Muscle of arm (tissue), 1 donor: ENCODE measurements at regions not wholly inside any gene's neighbourhood (a gene's known extent, or its start where the extent isn't known, plus 50 kb on each side); places are given as distances from the start of the nearest gene placed in this dataset.

ENCODE experiments used
- DNase-seq: peaks from one replicate; pipeline ENCODE4 v3.0.0-alpha.2; 2013

GRCh38 chr20:52577696-52578095 lies 386.1 kb upstream of the ZFP64 start:
- DNase-seq: no peak

GRCh38 chr20:52572687-52573086 lies 381.1 kb upstream of the ZFP64 start:
- no peak for DNase-seq

DNA sequence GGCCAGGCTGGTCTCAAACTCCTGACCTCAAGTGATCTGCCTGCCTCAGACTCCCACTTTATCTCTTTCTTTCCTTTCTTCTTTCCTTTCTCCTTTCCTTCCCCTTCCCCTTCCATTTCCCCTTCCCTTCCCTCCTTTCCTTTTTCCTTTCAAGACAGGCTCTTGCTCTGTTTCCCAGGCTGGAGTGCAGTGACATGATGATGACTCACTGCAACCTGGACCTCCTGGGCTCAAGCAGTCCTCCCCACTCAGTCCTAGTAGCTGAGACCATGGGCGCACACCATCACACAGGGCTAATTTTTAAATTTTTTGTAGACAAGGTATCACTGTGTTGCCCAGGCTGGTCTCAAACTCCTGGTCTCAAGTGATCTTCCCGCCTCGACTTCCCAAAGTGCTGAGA lies 377.6 kb upstream of the ZFP64 start:
- no peak for DNase-seq

DNA sequence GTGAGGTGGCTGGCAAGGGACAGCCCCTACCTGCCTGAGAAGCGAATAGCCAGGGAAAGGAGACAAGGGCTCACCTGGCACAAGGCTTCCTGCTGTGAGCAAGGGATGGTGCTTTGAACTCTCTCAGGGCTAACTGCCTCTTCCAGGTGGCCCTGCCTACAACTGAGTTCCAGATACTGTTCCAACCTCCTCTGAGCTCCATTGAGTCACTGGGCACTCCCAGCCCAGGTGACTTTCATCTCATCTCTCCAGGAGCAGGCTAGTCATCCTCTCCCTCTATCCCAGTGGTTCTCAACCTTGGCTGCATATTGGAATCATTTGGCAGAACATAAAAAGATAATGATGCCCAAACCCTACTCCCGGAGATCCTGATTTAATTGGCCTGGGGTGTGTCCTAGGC lies 374.0 kb upstream of the ZFP64 start:
- no peak for DNase-seq

DNA sequence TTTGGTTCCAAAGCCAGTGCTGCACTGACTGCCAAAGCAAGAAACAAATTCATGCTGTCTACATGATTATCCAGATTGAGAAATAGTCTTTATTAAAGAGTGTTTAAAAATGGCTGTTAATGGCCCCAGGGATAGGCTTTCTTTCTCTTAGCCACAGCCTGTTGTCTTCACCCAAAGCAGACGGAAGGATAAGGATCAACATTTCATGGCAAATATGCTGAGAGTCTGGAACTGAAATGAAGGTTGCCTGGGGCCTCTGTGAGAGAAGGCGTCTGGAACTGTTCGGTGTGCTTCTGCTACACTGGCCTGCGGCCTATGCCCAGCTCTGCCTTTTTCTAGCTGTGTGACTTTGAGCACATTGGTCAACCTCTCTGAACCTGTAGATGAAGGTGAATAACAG lies 373.0 kb upstream of the ZFP64 start:
- no peak for DNase-seq

- DNase-seq: no peak
Observed at GRCh38 chr20:52552181-52552872, 360.7 kb upstream of the ZFP64 start.

- no peak for DNase-seq
Observed at GRCh38 chr20:52542131-52542530, 350.6 kb upstream of the ZFP64 start.

DNA sequence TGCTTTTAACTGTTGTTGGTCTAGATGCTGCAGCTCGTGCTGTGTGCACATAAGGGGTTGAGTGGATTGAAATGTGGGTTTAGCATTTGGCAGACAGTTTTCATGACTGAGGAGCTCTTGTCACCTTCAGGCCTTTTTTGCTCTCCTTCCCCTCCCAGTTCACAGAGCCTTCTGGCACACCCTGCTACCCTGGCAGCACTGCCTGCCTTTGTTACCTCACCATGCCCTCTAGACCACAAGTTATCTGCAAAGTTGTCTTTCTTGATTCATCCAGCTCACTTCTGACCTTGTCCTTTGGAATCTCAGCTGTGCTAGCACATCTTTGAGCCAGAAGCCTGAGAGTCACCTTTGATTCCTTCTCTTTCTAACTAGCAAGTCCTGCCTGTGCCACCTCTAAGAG lies 348.9 kb upstream of the ZFP64 start:
- no peak for DNase-seq

- DNase-seq: no peak
Observed at GRCh38 chr20:52539891-52540290, 348.3 kb upstream of the ZFP64 start.

- DNase-seq: no peak
Observed at GRCh38 chr20:52536841-52537400, 345.3 kb upstream of the ZFP64 start.

DNA sequence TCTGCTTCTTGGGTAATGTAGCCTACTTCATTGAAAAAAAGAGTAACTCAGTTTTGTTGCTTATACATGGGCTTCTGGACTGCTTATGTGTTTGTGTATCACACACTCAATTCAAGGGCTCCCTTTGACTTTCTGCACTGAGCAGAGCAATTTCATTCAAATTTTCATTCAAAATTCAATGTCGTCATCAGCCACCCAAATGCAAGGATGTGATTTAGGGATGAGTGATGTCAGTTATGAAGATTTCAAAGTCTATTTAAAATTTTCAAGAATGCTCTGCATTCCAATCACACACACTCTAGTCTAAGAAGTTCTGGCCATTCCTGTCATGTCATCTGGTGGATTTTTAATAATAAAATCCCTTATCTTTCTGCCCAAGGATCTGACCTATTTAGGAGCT lies 344.5 kb upstream of the ZFP64 start:
- no peak for DNase-seq

- DNase-seq: no peak
Observed at GRCh38 chr20:52534616-52535015, 343.0 kb upstream of the ZFP64 start.

- no peak for DNase-seq
Observed at GRCh38 chr20:52533401-52533800, 341.8 kb upstream of the ZFP64 start.

DNA sequence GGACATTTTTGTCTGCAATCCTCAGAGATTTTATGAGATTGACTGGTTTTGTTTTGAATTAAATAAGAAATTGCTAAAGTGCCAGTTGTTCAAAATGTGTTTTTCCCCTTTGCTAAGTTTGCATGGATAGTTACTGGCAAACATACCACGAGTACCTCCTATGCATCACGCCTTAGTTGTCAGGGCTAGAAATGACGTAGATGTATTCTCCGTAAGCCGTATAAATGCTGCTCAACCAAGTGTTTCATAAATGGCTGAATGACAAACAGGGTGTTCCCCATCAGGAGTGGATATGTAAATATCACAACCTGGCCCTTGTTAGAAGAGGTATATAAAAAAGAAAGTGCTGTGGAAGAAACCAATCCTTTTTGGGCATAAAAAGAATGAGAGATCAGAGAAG lies 341.1 kb upstream of the ZFP64 start:
- DNase-seq: no peak

GRCh38 chr20:52530571-52530970 lies 339.0 kb upstream of the ZFP64 start:
- DNase-seq: no peak

DNA sequence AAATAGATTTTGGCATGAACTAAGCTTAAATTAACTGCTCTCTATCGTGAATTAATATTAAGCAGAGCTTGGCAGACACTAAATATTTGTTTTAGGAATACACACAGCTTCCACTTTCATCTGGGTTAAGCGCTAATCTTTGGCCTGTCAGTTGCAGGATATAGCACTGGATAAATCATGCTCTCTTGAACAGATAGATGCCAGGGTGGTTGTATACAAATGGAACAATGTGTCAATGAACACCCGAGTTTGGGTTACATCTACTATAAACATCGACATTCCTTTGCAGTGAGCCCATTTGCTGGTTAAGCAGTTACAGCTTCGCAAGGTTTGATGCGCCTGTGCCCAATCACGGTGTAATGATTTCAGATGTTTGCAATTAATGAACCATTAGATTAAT lies 338.2 kb upstream of the ZFP64 start:
- no peak for DNase-seq

GRCh38 chr20:52524861-52525260 lies 333.3 kb upstream of the ZFP64 start:
- DNase-seq: no peak

GRCh38 chr20:52518735-52519134 lies 327.2 kb upstream of the ZFP64 start:
- DNase-seq: no peak

GRCh38 chr20:52515877-52516276 lies 324.3 kb upstream of the ZFP64 start:
- no peak for DNase-seq

GRCh38 chr20:52500157-52500556 lies 308.6 kb upstream of the ZFP64 start:
- DNase-seq: no peak

GRCh38 chr20:52497731-52498130 lies 306.2 kb upstream of the ZFP64 start:
- no peak for DNase-seq

- DNase-seq: no peak
Observed at GRCh38 chr20:52496191-52496590, 304.6 kb upstream of the ZFP64 start.

DNA sequence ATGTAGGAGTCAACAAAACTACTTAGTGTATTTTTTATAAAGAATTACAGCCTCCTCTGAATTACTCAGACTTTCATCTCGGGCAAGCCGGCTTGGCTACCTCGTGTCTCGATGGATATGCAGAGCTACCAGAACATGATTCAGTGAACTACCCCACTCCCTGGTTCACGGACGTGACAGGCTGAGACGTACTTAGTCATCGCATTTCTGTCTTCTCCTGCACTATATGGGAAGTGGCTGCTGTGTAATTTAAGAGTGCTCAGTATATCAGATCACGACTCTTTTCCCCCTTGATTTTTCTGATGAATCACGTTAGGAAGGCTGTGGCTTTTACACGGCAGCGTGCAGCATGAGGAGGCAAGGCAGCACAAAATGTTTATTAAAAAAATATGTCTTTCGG lies 302.7 kb upstream of the ZFP64 start:
- no peak for DNase-seq

GRCh38 chr20:52493171-52493721 lies 301.7 kb upstream of the ZFP64 start:
- peak; percentile 63 for DNase-seq
